Choroid plexus epithelial cell (primary cell): ENCODE measurements at regions not wholly inside any gene's neighbourhood (a gene's known extent, or its start where the extent isn't known, plus 50 kb on each side); places are given as distances from the start of the nearest gene placed in this dataset.

Source experiments
- DNase-seq: peaks from one replicate; pipeline ENCODE4 v3.0.0-alpha.2; 2010; ENCODE audit warnings: low read depth
- H3K4me3 ChIP-seq: 2 replicates; pipeline ENCODE4 v1.5.1; 2011; ENCODE audit warnings: low read depth, mild to moderate bottlenecking, control low read depth, low read length, moderate library complexity
- CTCF ChIP-seq: conservative IDR thresholded peaks from 2 replicates; pipeline ENCODE4 v1.5.1; 2011; ENCODE audit warnings: low read depth, mild to moderate bottlenecking, control low read depth, inconsistent platforms, low read length, moderate library complexity

GRCh38 chr20:23211164-23211563, 125.0 kb upstream of the CD93 start:
- TF ChIP-seq CTCF, result no peak

GRCh38 chr20:23207826-23208540, 121.9 kb upstream of the CD93 start:
- no peak for TF ChIP-seq CTCF
- H3K4me3 ChIP-seq, result no peak overlapping the region
- DNase-seq, result no peak

More at GRCh38 chr20:23211164-23211563, 125.0 kb upstream of the CD93 start:
- DNase-seq, result no peak
- H3K4me3 ChIP-seq, result no peak overlapping the region

GRCh38 chr20:23206995-23207394, 120.9 kb upstream of the CD93 start:
- no peak overlapping the region for H3K4me3 ChIP-seq
- DNase-seq, result no peak
- TF ChIP-seq CTCF, result no peak

GRCh38 chr20:23206061-23206460, 119.9 kb upstream of the CD93 start:
- no peak overlapping the region for H3K4me3 ChIP-seq
- DNase-seq, result no peak
- no peak for TF ChIP-seq CTCF

- DNase-seq, result no peak
- no peak for TF ChIP-seq CTCF
- no peak overlapping the region for H3K4me3 ChIP-seq
Observed at GRCh38 chr20:23205611-23206041, 119.5 kb upstream of the CD93 start.

GRCh38 chr20:23205211-23205610, 119.1 kb upstream of the CD93 start:
- TF ChIP-seq CTCF, result no peak
- DNase-seq, result no peak
- H3K4me3 ChIP-seq, result no peak overlapping the region

GRCh38 chr20:23203951-23204730, 118.0 kb upstream of the CD93 start:
- H3K4me3 ChIP-seq, result no peak overlapping the region
- DNase-seq, result no peak
- TF ChIP-seq CTCF, result no peak
